IPS-18c (cell line): ENCODE measurements at regions not wholly inside any gene's neighbourhood (a gene's known extent, or its start where the extent isn't known, plus 50 kb on each side); places are given as distances from the start of the nearest gene placed in this dataset.
A peak's percentile ranks its signal among the peaks of the same experiment; 100 is the strongest.

Experiments
- H3K4me3 ChIP-seq: 2 replicates; pipeline ENCODE4 v1.7.0; 2013; ENCODE audit warnings: low read depth, mild to moderate bottlenecking, low read length, moderate library complexity; ENCODE audit not compliant: insufficient read depth
- H3K9me3 ChIP-seq: one replicate; pipeline ENCODE4 v1.6.1; 2013; ENCODE audit warnings: mild to moderate bottlenecking, low read length, moderate library complexity; ENCODE audit not compliant: control insufficient read depth, insufficient read depth

- Histone ChIP-seq H3K9me3 (peaks cover 6% of the 10 kb centered on the region), H3K4me3 (no peak overlapping the region)
Observed at GRCh38 chrX:33808636-33809035, 323.5 kb downstream of the FAM47A start.

DNA sequence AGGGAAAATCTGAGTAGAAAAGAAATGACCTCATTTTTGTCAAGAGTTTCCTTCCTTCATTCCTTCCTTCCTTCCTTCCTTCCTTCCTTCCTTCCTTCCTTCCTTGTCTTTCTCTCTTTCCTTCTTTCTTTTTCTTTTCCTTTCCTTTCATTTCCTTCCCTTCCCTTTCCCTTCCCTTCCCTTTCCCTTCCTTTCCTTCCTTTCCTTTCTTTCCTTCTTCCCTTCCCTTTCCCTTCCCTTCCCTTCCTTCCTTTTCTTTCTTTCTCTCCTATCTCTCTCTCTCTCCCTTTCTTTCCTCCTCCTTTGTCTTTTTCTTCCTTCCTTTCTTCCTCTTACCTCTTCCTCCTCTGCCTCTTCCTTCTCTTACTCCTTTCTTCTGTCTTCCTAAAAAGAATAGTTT, 347.6 kb downstream of the FAM47A start:
- H3K9me3 ChIP-seq = no peaks in the 10 kb centered on the region
- no peak overlapping the region for H3K4me3 ChIP-seq

DNA sequence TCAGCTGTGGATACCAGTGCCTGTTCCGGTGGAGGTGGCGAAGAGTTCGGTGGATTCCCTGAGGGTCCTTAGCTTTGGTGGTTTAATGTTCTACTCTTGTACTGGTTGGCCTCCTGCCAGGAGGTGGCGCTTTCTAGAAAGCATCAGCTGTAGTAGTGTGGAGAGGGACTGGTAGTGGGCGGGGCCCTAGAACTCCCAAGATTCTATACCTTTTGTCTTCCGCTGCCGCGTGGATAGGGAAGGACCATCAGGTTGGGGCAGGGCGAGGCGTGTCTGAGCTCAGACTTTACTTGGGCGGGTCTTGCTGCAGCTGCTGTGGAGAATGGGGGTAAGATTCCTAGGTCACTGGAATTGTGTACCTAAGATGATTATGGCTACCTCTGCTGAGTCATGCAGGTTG, 390.3 kb downstream of the FAM47A start:
- H3K4me3 ChIP-seq = peak overlapping the region; percentile 38; the same call in 1 of the 2 replicates
- H3K9me3 ChIP-seq = no peaks in the 10 kb centered on the region

DNA sequence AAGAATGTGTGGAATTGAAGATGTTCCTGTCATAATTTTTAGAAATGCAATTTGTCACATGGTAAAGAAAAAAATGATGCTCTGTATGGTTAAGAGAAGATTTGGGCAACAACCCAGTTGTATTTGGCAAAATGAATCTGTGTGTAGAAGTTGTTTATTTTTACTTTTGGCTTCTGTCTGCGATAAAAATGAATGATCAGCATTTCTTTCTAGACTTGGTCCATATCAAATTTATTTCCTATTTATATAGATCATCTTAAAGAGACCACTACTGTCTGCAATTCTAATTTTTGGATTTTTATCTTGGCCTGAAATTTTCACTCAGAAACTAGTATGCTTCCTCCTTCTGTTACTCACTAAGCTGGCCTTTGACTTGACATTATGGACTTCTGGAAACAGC, 396.9 kb downstream of the FAM47A start:
- Histone ChIP-seq H3K4me3 (no peak overlapping the region), H3K9me3 (no peaks in the 10 kb centered on the region)

DNA sequence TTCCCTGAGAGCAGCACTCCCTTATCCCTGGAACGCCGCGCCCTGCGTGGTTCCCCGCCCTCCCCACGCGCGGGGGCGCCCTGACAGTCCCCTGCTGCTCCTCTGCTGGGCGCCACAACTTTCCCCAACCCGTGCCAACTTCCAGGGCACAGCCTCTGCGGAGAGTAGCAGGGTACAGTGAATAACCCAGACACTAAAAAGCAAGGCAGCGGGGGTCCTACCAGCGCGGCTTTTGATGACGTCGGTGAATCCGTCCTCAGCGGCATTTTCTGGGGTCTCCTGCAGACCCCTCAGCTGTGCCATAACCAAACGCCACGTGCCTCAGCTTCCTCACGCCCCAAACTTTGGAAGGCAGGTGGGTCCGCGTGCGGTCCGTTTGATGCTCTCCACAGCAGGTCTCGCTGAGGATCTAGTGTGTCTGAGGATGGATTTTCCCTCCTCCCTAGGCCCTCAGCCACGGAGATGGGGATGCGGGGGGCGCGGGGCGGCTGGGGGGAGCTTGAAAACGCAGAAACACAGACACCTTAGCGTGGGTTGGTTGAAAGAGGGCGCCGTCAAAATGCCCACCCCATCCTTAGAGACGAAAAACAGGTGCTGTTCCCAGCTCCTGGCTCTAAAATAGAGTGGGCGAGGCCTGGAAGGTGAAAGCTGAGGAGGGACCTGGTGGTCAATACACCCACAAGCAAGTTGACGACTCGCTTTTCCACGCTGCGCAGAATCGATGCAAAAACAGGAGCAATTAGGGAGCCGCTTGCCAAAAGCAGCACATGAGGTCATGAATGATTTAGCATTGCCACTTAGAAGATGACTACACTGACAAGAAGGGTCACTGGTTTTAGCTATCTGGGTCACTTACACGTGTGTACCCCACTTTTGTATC, 405.6 kb downstream of the FAM47A start:
- Histone ChIP-seq H3K9me3 (peaks cover 3% of the 10 kb centered on the region), H3K4me3 (peak overlapping the region; percentile 69)

- H3K4me3 ChIP-seq = peak overlapping the region; percentile 69
- peaks cover 3% of the 10 kb centered on the region for H3K9me3 ChIP-seq
Observed at GRCh38 chrX:33725535-33726210, 406.4 kb downstream of the FAM47A start.

GRCh38 chrX:33721927-33722326, 410.2 kb downstream of the FAM47A start:
- Histone ChIP-seq H3K9me3 (peaks cover 3% of the 10 kb centered on the region), H3K4me3 (no peak overlapping the region)

GRCh38 chrX:33686105-33686504, 446.0 kb downstream of the FAM47A start:
- H3K9me3 ChIP-seq = no peaks in the 10 kb centered on the region
- no peak overlapping the region for H3K4me3 ChIP-seq
